NCI-H82 treated with DMSO at 0.1 percent for 48 hours (cell line): ENCODE measurements at regions not wholly inside any gene's neighbourhood (a gene's known extent, or its start where the extent isn't known, plus 50 kb on each side); places are given as distances from the start of the nearest gene placed in this dataset.
A peak's percentile ranks its signal among the peaks of the same experiment; 100 is the strongest.
"Not testable (repeated sequence)": the region's sequence is repeated elsewhere in the genome, so short reads cannot be mapped to it uniquely, and the experiment has no call there.

Experiments
- DNase-seq: peaks from one replicate; lab custom pipeline; 2025; ENCODE audit not compliant: unreplicated experiment; lab: John Stamatoyannopoulos, UW

- DNase-seq, result no peak
Measured at GRCh38 chr12:5096241-5096924, 52.7 kb downstream of the KCNA5 start.

DNA sequence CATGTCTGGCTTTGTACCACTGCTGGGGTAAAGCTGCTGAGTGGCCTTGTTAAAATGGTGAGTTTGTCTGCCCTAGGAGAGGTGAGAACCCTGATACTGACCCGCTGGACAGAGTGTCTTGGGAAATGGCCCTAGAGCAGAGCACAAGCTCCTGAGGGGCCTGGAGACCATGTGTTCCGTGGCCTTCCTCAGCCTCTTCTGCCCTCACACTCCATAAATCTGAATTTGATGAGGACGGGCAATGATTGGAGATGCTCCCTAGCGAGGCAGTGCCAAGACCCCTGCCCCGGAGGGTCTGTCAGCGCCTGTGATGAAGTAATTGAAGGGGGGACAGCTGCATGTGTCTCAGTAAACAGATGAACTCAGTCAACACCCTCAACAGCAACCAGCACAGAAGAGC, 54.1 kb downstream of the KCNA5 start:
- no peak for DNase-seq

GRCh38 chr12:5099136-5099535, 55.5 kb downstream of the KCNA5 start:
- DNase-seq, result no peak

- DNase-seq, result no peak
Measured at GRCh38 chr12:5099591-5099990, 55.9 kb downstream of the KCNA5 start.

GRCh38 chr12:5101686-5102085, 58.0 kb downstream of the KCNA5 start:
- no peak for DNase-seq

DNA sequence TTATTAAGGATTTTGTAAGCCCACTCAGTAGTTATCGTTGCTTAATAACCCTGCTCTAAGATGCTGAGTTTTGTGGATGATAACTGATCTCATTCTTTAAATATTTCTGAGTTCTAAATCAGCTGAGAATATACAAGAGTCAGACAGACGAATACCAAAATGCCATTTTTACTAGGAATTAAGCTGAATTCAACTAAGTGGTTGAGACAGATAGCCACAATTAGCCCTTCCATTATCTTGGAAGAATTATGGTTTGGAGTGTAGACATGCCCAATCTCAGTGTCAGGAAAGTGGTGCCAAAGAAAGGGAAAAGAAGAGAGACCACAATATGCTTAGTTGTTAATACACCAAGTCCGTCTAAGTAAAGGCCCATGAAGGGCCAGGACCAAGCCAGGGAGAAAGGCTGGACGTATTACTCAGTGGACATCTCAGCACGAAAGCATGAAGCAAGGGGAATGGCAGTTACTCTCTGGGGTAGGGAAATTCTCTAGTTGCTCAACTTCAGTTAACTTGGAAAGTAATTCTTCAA, 58.6 kb downstream of the KCNA5 start:
- DNase-seq, result no peak

- no peak for DNase-seq
Measured at GRCh38 chr12:5102806-5103205, 59.1 kb downstream of the KCNA5 start.

DNA sequence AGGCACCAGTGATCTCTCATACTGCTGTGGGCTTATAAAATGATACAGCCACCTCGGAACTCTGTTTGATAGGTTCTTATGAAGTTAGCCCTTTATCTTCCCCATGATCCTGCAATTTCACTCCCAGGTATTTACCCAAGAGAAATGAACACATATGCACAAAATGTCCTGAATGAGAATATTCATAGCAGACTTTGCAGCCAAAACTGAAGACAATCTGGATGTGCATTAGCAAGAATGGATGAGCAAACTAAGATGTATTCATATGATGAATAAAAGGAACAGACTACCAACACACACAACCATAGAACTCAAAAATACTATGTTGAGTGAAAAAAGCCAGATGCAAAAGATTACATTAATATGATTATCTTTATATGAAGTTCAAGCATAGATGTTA, 66.7 kb downstream of the KCNA5 start:
- no peak for DNase-seq

- no peak for DNase-seq
Measured at GRCh38 chr12:5114436-5114835, 70.8 kb downstream of the KCNA5 start.

DNA sequence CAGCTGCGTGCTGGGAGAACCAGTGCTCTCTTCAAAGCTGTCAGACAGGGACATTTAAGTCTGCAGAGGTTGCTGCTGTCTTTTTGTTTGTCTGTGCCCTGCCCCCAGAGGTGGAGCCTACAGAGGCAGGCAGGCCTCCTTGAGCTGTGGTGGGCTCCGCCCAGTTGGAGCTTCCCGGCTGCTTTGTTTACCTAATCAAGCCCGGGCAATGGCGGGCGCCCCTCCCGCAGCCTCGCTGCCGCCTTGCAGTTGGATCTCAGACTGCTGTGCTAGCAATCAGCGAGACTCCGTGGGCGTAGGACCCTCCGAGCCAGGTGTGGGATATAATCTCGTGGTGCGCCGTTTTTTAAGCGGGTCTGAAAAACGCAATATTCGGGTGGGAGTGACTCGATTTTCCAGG, 78.1 kb downstream of the KCNA5 start:
- not testable (repeated sequence) for DNase-seq

- DNase-seq, result peak; percentile 41
Measured at GRCh38 chr12:5122256-5122831, 78.7 kb downstream of the KCNA5 start.

DNA sequence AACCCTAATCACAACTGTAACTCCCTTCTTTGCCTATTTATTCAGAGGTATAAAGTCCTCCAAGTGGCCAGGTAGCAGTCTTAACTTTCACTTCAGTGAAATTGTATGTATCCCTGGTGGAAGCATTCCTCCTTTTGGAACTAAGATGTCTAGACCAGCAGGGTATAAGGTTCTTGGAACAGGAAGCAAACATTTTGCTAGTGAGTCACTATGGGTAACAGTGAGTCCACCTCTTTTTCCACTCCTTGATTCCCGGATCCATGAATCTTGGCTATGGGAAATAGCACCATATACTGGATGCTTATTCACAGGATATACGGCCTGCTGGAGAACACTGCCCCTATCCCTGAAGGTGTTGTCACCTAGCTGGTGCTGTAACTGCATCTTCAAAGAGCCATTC, 80.2 kb downstream of the KCNA5 start:
- DNase-seq, result no peak

- no peak for DNase-seq
Measured at GRCh38 chr12:5124401-5124800, 80.7 kb downstream of the KCNA5 start.

DNA sequence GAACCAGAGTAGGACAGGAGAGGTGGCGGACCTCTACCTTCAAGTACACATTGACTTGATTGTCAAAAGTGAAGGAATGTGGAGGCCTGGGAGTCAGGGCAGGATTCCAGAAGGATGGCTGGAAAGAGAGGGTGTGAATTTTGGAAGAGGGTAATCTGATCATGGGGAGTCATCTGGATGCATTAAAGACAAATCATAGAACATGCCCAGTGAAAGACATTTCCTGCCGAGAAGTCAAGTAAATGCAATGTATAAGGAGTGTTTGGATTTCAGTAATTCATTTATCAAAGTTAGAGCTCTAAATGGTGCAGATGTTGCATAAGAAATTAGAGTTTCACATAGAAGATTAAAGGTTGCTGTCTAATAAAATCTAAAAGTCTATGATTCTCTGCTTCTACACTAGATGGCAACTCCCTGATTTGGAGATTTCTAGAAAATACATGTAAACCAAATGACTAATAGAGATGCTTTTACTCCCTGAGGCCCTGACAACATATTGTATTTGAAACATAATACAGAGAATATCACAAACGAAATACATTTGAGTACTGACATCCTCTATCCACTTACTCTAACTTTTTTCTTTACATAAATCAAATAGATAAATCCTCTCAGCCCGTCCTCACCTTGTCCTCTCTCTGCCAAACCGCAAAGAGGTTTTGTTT, 91.3 kb downstream of the KCNA5 start:
- DNase-seq, result no peak

DNA sequence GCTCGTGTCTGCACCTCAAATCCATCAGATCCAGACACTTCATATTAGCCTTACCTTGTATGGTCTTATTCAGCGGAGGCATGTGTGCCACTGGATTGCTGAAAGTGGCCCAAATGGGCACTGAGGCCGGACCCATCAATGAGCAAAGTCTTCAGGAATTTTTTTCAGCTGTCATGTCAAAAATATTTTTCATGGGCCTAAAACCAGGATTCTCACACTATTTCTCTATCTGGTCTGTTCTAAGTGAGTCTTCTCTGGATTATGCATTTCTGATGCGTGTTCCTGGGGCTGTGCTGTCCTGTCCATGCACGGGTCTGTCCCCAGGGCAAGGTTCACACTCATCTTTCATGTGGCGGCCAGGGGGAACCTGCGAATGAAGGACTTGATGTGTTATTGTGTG, 94.6 kb downstream of the KCNA5 start:
- no peak for DNase-seq

GRCh38 chr12:5138845-5139244, 95.2 kb downstream of the KCNA5 start:
- no peak for DNase-seq

DNA sequence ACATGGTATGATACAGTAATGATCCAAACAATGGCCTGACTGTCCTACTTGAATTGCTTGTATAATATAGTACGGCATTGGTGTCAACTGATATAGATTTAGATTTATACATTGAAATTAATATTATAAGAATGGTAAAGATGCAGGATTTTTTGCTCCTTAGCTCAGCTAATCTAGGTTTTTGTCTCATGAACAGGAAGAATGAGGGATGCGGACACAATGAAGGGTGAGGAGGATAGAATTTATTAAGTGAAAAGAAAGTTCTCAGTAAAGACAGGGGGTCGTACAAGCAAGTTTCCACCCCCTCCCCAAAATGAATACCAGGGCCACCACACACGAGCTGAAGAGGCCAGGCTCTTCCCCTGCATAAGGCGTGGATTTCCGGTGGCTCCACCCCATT, 96.1 kb downstream of the KCNA5 start:
- DNase-seq, result no peak

- DNase-seq, result no peak
Measured at GRCh38 chr12:5140190-5140589, 96.5 kb downstream of the KCNA5 start.

DNA sequence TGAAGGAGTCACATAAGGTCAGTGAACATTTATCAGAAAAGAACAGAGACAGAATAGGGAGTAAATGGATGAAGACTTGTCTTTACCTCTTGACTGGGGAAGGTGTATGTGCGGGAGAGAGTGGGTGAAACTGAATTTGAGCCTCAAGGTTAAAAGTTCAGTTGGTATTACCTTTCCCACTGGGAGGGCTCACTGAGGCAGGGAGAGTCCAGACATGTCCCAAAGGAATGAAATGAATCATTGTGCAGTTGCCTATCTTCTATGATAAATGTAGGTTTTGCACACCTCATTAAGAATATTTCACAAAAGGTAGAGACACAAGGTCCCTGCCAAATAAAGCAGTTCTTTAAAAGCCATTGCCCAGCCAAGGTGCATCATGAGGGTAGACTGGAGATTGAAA, 105.2 kb downstream of the KCNA5 start:
- no peak for DNase-seq

- DNase-seq, result peak; percentile 4
Measured at GRCh38 chr12:5154091-5154490, 110.4 kb downstream of the KCNA5 start.

DNA sequence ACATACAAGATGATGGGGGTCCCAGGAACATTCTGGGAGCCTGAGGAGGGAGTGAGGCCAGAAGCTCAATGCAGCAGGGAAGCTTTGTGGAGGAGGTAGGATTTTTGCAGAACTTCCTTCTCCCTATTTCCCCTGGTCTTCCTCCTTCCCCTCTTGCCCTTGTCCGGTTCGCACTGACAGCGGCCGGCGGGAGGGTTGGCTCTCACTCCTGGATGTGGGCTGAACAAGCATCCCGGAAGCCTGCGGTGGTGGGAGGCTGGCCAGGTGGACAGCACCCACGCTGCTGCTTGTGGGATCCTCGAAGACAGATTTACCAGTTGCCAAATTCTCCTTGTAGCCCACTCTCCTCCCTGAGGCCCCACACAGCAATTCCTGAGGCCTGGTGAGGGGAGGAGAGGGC, 112.2 kb downstream of the KCNA5 start:
- DNase-seq, result no peak

DNA sequence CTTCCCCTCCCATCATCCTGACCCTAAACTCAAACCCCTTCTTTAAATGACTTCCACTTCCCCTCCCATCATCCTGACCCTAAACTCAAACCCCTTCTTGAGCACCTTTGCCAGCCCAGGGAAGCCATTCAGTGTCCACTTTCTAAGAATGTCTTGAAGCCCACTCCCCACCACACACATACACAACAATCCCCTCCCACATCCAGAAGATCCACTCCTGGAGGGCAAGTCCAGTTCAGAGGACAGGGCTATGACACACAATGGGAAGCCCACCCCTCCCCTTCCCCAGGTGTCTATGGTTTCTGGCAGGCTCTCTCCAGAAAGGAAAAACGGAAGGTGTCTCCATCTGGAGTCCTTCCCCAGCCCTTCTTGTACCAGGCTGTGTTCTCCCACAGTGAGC, 117.1 kb downstream of the KCNA5 start:
- DNase-seq, result no peak
